Loucy (cell line): ENCODE measurements at regions not wholly inside any gene's neighbourhood (a gene's known extent, or its start where the extent isn't known, plus 50 kb on each side); places are given as distances from the start of the nearest gene placed in this dataset.

ENCODE experiments used
- CTCF ChIP-seq: fragments of 200-600 bp; sonication (generic); conservative IDR thresholded peaks from 2 replicates; pipeline ENCODE4 v1.5.1; 2014; ENCODE audit warnings: mild to moderate bottlenecking, antibody characterized with exemption, low read length
- EZH2phosphoT487 ChIP-seq: fragments of 200-600 bp; IDR thresholded peaks from 2 replicates; pipeline ENCODE4 v1.6.1; 2018; ENCODE audit warnings: antibody characterized with exemption, mild to moderate bottlenecking, moderate library complexity, borderline replicate concordance

GRCh38 chr4:112005027-112005426 lies 140.2 kb upstream of the FAM241A start:
- TF ChIP-seq CTCF (no peak), EZH2phosphoT487 (no peak)
